Vagina (tissue), 2 donors: ENCODE measurements at regions not wholly inside any gene's neighbourhood (a gene's known extent, or its start where the extent isn't known, plus 50 kb on each side); places are given as distances from the start of the nearest gene placed in this dataset.
"Not testable (repeated sequence)": the region's sequence is repeated elsewhere in the genome, so short reads cannot be mapped to it uniquely, and the experiment has no call there.

Experiments used
- DNase-seq, 2 donors: peaks; one replicate each; pipeline ENCODE4 v3.0.0-alpha.2; 2017; ENCODE audit errors: extremely low spot score in 2 of 2
- H3K27ac ChIP-seq: fragments of 200-600 bp; sonication (generic); one replicate; pipeline ENCODE4 v1.5.1; 2019
- H3K27me3 ChIP-seq: fragments of 200-600 bp; sonication (generic); one replicate; pipeline ENCODE4 v1.5.1; 2019
- H3K36me3 ChIP-seq, 2 donors: fragments of 200-600 bp; sonication (generic); one replicate each; pipeline ENCODE4 v1.5.1; 2017 to 2019
- H3K4me1 ChIP-seq: fragments of 200-600 bp; sonication (generic); one replicate; pipeline ENCODE4 v1.5.1; 2019
- H3K4me3 ChIP-seq, 2 donors: fragments of 200-600 bp; sonication (generic); 1 replicate in 1 of 2; 2 replicates in 1 of 2; pipeline ENCODE4 v1.5.1; 2016 to 2019
- H3K9me3 ChIP-seq: fragments of 200-600 bp; sonication (generic); one replicate; pipeline ENCODE4 v1.5.1; 2019
- CTCF ChIP-seq, 3 experiments: fragments of 450-650 bp in 2 of 3; fragments of 200-600 bp in 1 of 3; sonication (generic) in 1 of 3; IDR thresholded peaks; one replicate each; pipeline ENCODE4 v1.5.1; 2017 to 2019; ENCODE audit warnings: antibody characterized with exemption in 3 of 3, mild to moderate bottlenecking in 2 of 3, moderate library complexity in 2 of 3
- POLR2A ChIP-seq, 2 donors: fragments of 450-650 bp; IDR thresholded peaks; one replicate each; pipeline ENCODE4 v1.6.1; 2017; ENCODE audit warnings: antibody characterized with exemption in 2 of 2, mild to moderate bottlenecking in 2 of 2, moderate library complexity in 2 of 2
- POLR2AphosphoS5 ChIP-seq, 2 donors: sonication (generic); formaldehyde crosslinking; IDR thresholded peaks; one replicate each; pipeline ENCODE4 v1.9.0; 2017; ENCODE audit warnings: antibody characterized with exemption in 2 of 2, mild to moderate bottlenecking in 2 of 2, low read depth in 1 of 2; ENCODE audit not compliant: insufficient read depth in 1 of 2
- intact Hi-C: fragments of 100-400 bp; cut with DNase I; formaldehyde crosslinking; loops from one replicate; pipeline ENCODE4 v1.15.1; 2023

GRCh38 chr1:168490306-168490705, 53.5 kb downstream of the XCL2 start:
- no peaks in the 10 kb centered on the region for H3K36me3 ChIP-seq
- no peak for DNase-seq
- no peaks in the 10 kb centered on the region for H3K4me1 ChIP-seq
- H3K27me3 ChIP-seq = no peaks in the 10 kb centered on the region
- H3K9me3 ChIP-seq = no peaks in the 10 kb centered on the region
- TF ChIP-seq POLR2A (IDR thresholded peaks at IDR 0.05) (no peak), CTCF (IDR thresholded peaks at IDR 0.05) (no peak), POLR2AphosphoS5 (IDR thresholded peaks at IDR 0.05; ENCODE audit: insufficient read depth in 1 of 2, low read depth in 1 of 2) (no peak)
- H3K4me3 ChIP-seq = no peak overlapping the region
- intact Hi-C loops = no loop called here
- no peak overlapping the region for H3K27ac ChIP-seq

- intact Hi-C loops = no loop called here
- H3K9me3 ChIP-seq = no peaks in the 10 kb centered on the region
- no peaks in the 10 kb centered on the region for H3K27me3 ChIP-seq
- H3K4me1 ChIP-seq = no peaks in the 10 kb centered on the region
- DNase-seq = no peak
- H3K4me3 ChIP-seq = no peak overlapping the region
- no peak for TF ChIP-seq POLR2AphosphoS5 (IDR thresholded peaks at IDR 0.05; ENCODE audit: insufficient read depth in 1 of 2, low read depth in 1 of 2)
- no peak for TF ChIP-seq POLR2A (IDR thresholded peaks at IDR 0.05)
- no peaks in the 10 kb centered on the region for H3K36me3 ChIP-seq
- H3K27ac ChIP-seq = no peak overlapping the region
These were observed 55.7 kb downstream of the XCL2 start for GRCh38 chr1:168488138-168488537.

GRCh38 chr1:168486820-168487219, 57.0 kb downstream of the XCL2 start:
- DNase-seq, H3K36me3 ChIP-seq, H3K27ac ChIP-seq, H3K9me3 ChIP-seq, H3K27me3 ChIP-seq, H3K4me1 ChIP-seq, H3K4me3 ChIP-seq, intact Hi-C loops: not testable (repeated sequence)

- TF ChIP-seq POLR2AphosphoS5 (IDR thresholded peaks at IDR 0.05; ENCODE audit: insufficient read depth in 1 of 2, low read depth in 1 of 2) (no peak), CTCF (IDR thresholded peaks at IDR 0.05) (no peak), POLR2A (IDR thresholded peaks at IDR 0.05) (no peak)
- H3K9me3 ChIP-seq = no peaks in the 10 kb centered on the region
These were observed 58.7 kb downstream of the XCL2 start for GRCh38 chr1:168485048-168485447.

GRCh38 chr1:168484083-168484482, 59.7 kb downstream of the XCL2 start:
- TF ChIP-seq POLR2AphosphoS5 (IDR thresholded peaks at IDR 0.05; ENCODE audit: insufficient read depth in 1 of 2, low read depth in 1 of 2) = no peak
- no peak for DNase-seq
- Histone ChIP-seq H3K36me3 (no peaks in the 10 kb centered on the region), H3K9me3 (no peaks in the 10 kb centered on the region), H3K4me1 (peaks cover 13% of the 10 kb centered on the region), H3K27ac (no peak overlapping the region), H3K4me3 (no peak overlapping the region), H3K27me3 (no peaks in the 10 kb centered on the region)
- intact Hi-C loops = no loop called here

More at GRCh38 chr1:168485048-168485447, 58.7 kb downstream of the XCL2 start:
- intact Hi-C loops = no loop called here
- Histone ChIP-seq H3K27ac (no peak overlapping the region), H3K36me3 (no peaks in the 10 kb centered on the region), H3K4me1 (peaks cover 13% of the 10 kb centered on the region), H3K27me3 (no peaks in the 10 kb centered on the region), H3K4me3 (no peak overlapping the region)
- no peak for DNase-seq

GRCh38 chr1:168483539-168483938, 60.3 kb downstream of the XCL2 start:
- Histone ChIP-seq H3K4me1 (peaks cover 13% of the 10 kb centered on the region), H3K36me3 (no peaks in the 10 kb centered on the region), H3K27me3 (no peaks in the 10 kb centered on the region), H3K27ac (no peak overlapping the region), H3K9me3 (no peaks in the 10 kb centered on the region), H3K4me3 (no peak overlapping the region)
- TF ChIP-seq CTCF (IDR thresholded peaks at IDR 0.05) (no peak), POLR2AphosphoS5 (IDR thresholded peaks at IDR 0.05; ENCODE audit: insufficient read depth in 1 of 2, low read depth in 1 of 2) (no peak), POLR2A (IDR thresholded peaks at IDR 0.05) (no peak)
- no peak for DNase-seq
- intact Hi-C loops = no loop called here

- no peak overlapping the region for H3K4me3 ChIP-seq
- DNase-seq = no peak
- H3K9me3 ChIP-seq = no peaks in the 10 kb centered on the region
- intact Hi-C loops = no loop called here
- TF ChIP-seq CTCF (IDR thresholded peaks at IDR 0.05) = no peak
- no peak for TF ChIP-seq POLR2A (IDR thresholded peaks at IDR 0.05)
- TF ChIP-seq POLR2AphosphoS5 (IDR thresholded peaks at IDR 0.05; ENCODE audit: insufficient read depth in 1 of 2, low read depth in 1 of 2) = no peak
- no peaks in the 10 kb centered on the region for H3K36me3 ChIP-seq
- H3K4me1 ChIP-seq = peaks cover 13% of the 10 kb centered on the region
- no peak overlapping the region for H3K27ac ChIP-seq
- H3K27me3 ChIP-seq = no peaks in the 10 kb centered on the region
These were observed 61.7 kb downstream of the XCL2 start for GRCh38 chr1:168482106-168482505.
